ENCODE measurements at regions not wholly inside any gene's neighbourhood (a gene's known extent, or its start where the extent isn't known, plus 50 kb on each side); places are given as distances from the start of the nearest gene placed in this dataset.

DNA sequence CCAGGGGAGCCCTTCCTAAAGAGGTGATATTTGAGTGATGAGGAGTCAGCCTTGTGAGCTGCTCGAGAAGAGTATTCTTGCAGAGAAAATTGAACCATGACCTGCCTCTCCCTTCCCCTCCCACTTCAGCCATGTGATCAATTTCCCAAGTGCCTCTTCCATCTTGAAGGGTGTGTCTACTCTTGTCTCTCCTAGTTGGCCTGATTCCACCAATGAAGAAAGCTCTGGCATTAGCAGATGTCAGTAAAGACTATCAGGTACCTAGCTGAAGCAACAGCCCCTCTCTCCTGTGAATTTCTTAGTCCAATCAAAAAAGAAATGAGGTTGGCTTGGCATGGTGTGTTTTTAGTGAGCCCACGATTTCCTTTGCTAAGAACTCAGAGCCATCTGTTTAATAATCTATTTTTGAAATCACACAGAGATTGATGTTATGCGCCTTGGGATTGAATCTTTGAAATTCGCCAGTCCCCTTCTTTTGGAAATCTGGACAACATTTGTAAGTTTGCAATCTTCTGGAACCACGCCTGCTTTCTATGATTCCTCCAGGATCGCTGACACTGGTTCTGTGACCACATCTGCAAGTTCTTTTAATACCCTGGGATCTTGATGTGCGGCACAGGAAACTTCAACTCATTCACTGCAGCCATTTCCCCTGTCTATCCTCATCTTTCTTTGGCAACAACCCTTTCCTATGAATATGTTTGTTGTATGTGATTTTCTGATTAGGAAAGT is 404.6 kb downstream of the DMRT2 start:
- TF ChIP-seq, protein P1, sequence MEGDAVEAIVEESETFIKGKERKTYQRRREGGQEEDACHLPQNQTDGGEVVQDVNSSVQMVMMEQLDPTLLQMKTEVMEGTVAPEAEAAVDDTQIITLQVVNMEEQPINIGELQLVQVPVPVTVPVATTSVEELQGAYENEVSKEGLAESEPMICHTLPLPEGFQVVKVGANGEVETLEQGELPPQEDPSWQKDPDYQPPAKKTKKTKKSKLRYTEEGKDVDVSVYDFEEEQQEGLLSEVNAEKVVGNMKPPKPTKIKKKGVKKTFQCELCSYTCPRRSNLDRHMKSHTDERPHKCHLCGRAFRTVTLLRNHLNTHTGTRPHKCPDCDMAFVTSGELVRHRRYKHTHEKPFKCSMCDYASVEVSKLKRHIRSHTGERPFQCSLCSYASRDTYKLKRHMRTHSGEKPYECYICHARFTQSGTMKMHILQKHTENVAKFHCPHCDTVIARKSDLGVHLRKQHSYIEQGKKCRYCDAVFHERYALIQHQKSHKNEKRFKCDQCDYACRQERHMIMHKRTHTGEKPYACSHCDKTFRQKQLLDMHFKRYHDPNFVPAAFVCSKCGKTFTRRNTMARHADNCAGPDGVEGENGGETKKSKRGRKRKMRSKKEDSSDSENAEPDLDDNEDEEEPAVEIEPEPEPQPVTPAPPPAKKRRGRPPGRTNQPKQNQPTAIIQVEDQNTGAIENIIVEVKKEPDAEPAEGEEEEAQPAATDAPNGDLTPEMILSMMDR (IDR thresholded peaks at IDR 0.05) = no peak
- ChIA-PET POLR2A (no interaction called here), CTCF (no interaction called here)
- no peaks in the 10 kb centered on the region for H3K4me1 ChIP-seq (ENCODE audit: insufficient read depth, low read length)
- Mint-ChIP-seq H3K4me1 (ENCODE audit: low read depth) (no peaks in the 10 kb centered on the region), H3K36me3 (ENCODE audit: low read depth) (no peaks in the 10 kb centered on the region), H3K27ac (no peak overlapping the region), H3K27me3 (peaks cover 9% of the 10 kb centered on the region), H3K9me3 (no peaks in the 10 kb centered on the region), H3K4me3 (no peak overlapping the region)
- ATAC-seq (ENCODE audit: poor library complexity) (no peak), DNase-seq (no peak)
- H3K9me3 ChIP-seq (ENCODE audit: control insufficient read depth in 1 of 2, insufficient read depth in 1 of 2, low read length in 2 of 2) = no peaks in the 10 kb centered on the region
- intact Hi-C loops (cut with DNase I, micrococcal nuclease) = no loop called here
- H3K36me3 ChIP-seq (ENCODE audit: insufficient read depth, low read length) = no peaks in the 10 kb centered on the region
- H3K27me3 ChIP-seq (ENCODE audit: control insufficient read depth in 1 of 2, insufficient read depth in 2 of 2, low read length in 2 of 2) = peaks cover 0 to 5% of the 10 kb centered on the region in 2 experiments
- no peak overlapping the region for H3K4me3 ChIP-seq (ENCODE audit: low read length)
- H3K27ac ChIP-seq (ENCODE audit: low read depth in 1 of 2, low read length in 2 of 2) = no peak overlapping the region

DNA sequence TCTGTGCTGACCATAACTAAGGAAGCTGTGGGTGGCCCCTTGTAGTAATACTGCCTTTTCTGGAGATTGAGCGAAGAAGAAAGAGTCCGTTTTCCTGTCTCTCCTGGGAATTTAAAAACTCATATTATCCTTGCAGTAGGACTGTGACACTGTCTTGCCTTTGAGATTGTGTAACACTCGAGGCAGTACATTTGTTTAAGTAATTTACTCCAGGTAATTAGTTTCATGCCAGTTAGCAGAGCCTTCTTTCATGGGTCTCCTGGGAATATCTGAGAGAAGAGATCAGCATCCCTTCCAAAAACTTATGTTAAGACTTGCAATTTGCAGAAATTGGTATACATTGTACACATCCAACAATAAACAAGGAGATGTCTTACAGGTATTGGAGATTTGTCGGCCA is 405.6 kb downstream of the DMRT2 start:
- no peak overlapping the region for H3K27ac Mint-ChIP-seq
- H3K36me3 Mint-ChIP-seq (ENCODE audit: low read depth) = no peaks in the 10 kb centered on the region
- H3K27ac ChIP-seq (ENCODE audit: low read depth in 1 of 2, low read length in 2 of 2) = no peak overlapping the region
- H3K4me3 Mint-ChIP-seq = no peak overlapping the region
- peaks cover 0 to 5% of the 10 kb centered on the region in 2 experiments for H3K27me3 ChIP-seq (ENCODE audit: control insufficient read depth in 1 of 2, insufficient read depth in 2 of 2, low read length in 2 of 2)
- no peaks in the 10 kb centered on the region for H3K36me3 ChIP-seq (ENCODE audit: insufficient read depth, low read length)
- intact Hi-C loops (cut with DNase I, micrococcal nuclease) = no loop called here
- no peaks in the 10 kb centered on the region for H3K9me3 ChIP-seq (ENCODE audit: control insufficient read depth in 1 of 2, insufficient read depth in 1 of 2, low read length in 2 of 2)
- H3K27me3 Mint-ChIP-seq = peaks cover 9% of the 10 kb centered on the region
- no peak for ATAC-seq (ENCODE audit: poor library complexity)
- ChIA-PET CTCF (no interaction called here), POLR2A (no interaction called here)
- TF ChIP-seq, protein P1 (IDR thresholded peaks at IDR 0.05) = no peak
- H3K4me1 Mint-ChIP-seq (ENCODE audit: low read depth) = no peaks in the 10 kb centered on the region
- DNase-seq = no peak
- no peaks in the 10 kb centered on the region for H3K9me3 Mint-ChIP-seq
- H3K4me3 ChIP-seq (ENCODE audit: low read length) = no peak overlapping the region
- no peaks in the 10 kb centered on the region for H3K4me1 ChIP-seq (ENCODE audit: insufficient read depth, low read length)

- no peak overlapping the region for H3K4me3 Mint-ChIP-seq
- no peaks in the 10 kb centered on the region for H3K36me3 Mint-ChIP-seq (ENCODE audit: low read depth)
- H3K4me1 Mint-ChIP-seq (ENCODE audit: low read depth) = no peaks in the 10 kb centered on the region
- H3K27ac Mint-ChIP-seq = no peak overlapping the region
- DNase-seq = no peak
- intact Hi-C loops (cut with DNase I, micrococcal nuclease) = no loop called here
- ChIA-PET CTCF (no interaction called here), POLR2A (no interaction called here)
- Histone ChIP-seq H3K36me3 (ENCODE audit: insufficient read depth, low read length) (no peaks in the 10 kb centered on the region), H3K27me3 (ENCODE audit: control insufficient read depth in 1 of 2, insufficient read depth in 2 of 2, low read length in 2 of 2) (peaks cover 0 to 5% of the 10 kb centered on the region in 2 experiments), H3K9me3 (ENCODE audit: control insufficient read depth in 1 of 2, insufficient read depth in 1 of 2, low read length in 2 of 2) (no peaks in the 10 kb centered on the region), H3K4me1 (ENCODE audit: insufficient read depth, low read length) (no peaks in the 10 kb centered on the region), H3K4me3 (ENCODE audit: low read length) (no peak overlapping the region), H3K27ac (ENCODE audit: low read depth in 1 of 2, low read length in 2 of 2) (no peak overlapping the region)
- H3K27me3 Mint-ChIP-seq = peaks cover 9% of the 10 kb centered on the region
- H3K9me3 Mint-ChIP-seq = no peaks in the 10 kb centered on the region
- ATAC-seq (ENCODE audit: poor library complexity) = no peak
- TF ChIP-seq, protein P1 (IDR thresholded peaks at IDR 0.05) = no peak
These were observed 406.3 kb downstream of the DMRT2 start for GRCh38 chr9:1456301-1457024.
